Endothelial cell of umbilical vein (primary cell): ENCODE measurements at regions not wholly inside any gene's neighbourhood (a gene's known extent, or its start where the extent isn't known, plus 50 kb on each side); places are given as distances from the start of the nearest gene placed in this dataset.
"Not testable (repeated sequence)": the region's sequence is repeated elsewhere in the genome, so short reads cannot be mapped to it uniquely, and the experiment has no call there.

Experiments used
- EZH2 ChIP-seq: IDR thresholded peaks from 2 replicates; pipeline ENCODE4 v1.6.1; 2012; ENCODE audit warnings: borderline replicate concordance, low read depth, mild to moderate bottlenecking, moderate library complexity, low read length, inconsistent platforms; ENCODE audit not compliant: severe bottlenecking
- FOS ChIP-seq: IDR thresholded peaks from 2 replicates; pipeline ENCODE4 v1.6.1; 2011; ENCODE audit warnings: mild to moderate bottlenecking, low read length, moderate library complexity, borderline replicate concordance; ENCODE audit not compliant: insufficient read depth
- GATA2 ChIP-seq: IDR thresholded peaks from 2 replicates; pipeline ENCODE4 v1.7.0; 2011; ENCODE audit warnings: low read depth, mild to moderate bottlenecking, moderate library complexity, mixed read lengths, low read length; ENCODE audit not compliant: insufficient read length, insufficient read depth
- JUN ChIP-seq: IDR thresholded peaks from 2 replicates; pipeline ENCODE4 v1.6.1; 2011; ENCODE audit warnings: borderline replicate concordance, low read depth; ENCODE audit not compliant: insufficient read length, insufficient read depth
- MYC ChIP-seq: IDR thresholded peaks from one replicate; pipeline ENCODE4 v1.6.1; 2011; ENCODE audit warnings: mild to moderate bottlenecking, low read depth, low read length
- POLR2A ChIP-seq: IDR thresholded peaks from 2 replicates; pipeline ENCODE4 v1.6.1; 2012; ENCODE audit warnings: low read depth, mild to moderate bottlenecking, control low read depth, low read length
- POLR2AphosphoS5 ChIP-seq: IDR thresholded peaks from 2 replicates; pipeline ENCODE4 v1.6.1; 2012; ENCODE audit warnings: low read depth, mild to moderate bottlenecking, control low read depth, low read length, moderate library complexity; ENCODE audit not compliant: insufficient read depth
- TF ChIP-seq, protein P1 (sequence below), 2 donors: IDR thresholded peaks; 1 replicate in 1 of 2; 2 replicates in 1 of 2; pipeline ENCODE4 v1.5.1; 2011; ENCODE audit warnings: low read length in 2 of 2, mild to moderate bottlenecking in 2 of 2, moderate library complexity in 2 of 2, control low read depth in 1 of 2, inconsistent platforms in 1 of 2, low read depth in 1 of 2; ENCODE audit not compliant: insufficient read depth in 1 of 2; ENCODE audit errors: extremely low read depth in 1 of 2
- TF ChIP-seq, protein P2 (sequence below): IDR thresholded peaks from 2 replicates; pipeline ENCODE4 v1.6.1; 2011; ENCODE audit not compliant: insufficient read depth, insufficient read length

DNA sequence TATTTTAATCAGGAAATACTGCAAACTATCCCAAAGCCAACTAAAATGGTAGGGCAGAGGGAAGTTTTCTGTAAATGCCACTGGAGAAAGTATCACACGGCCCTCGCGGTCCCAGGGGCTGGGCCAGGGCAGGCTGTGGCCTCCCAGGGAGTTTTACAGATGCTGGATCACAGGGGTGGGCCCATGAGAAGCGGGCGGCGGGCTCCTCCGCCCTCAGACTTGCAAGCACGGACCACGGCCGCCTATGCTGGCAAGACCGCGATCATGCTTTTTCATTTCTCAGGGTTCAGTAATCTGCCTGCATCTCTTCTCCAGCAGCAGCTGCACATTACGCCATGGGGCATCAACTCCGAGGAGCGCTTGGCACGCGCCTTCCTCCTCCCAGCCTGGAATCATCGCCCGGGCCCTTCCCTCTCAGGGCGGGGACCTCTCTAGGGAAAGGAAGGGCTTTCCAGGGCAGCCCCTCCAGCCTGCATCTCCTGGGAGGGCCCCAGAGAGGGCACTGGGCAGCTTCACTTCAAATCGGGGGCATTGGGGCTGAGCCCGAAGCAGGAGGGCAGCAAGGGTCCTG is 5420.7 kb upstream of the TPTE start:
- TF ChIP-seq, protein P1, sequence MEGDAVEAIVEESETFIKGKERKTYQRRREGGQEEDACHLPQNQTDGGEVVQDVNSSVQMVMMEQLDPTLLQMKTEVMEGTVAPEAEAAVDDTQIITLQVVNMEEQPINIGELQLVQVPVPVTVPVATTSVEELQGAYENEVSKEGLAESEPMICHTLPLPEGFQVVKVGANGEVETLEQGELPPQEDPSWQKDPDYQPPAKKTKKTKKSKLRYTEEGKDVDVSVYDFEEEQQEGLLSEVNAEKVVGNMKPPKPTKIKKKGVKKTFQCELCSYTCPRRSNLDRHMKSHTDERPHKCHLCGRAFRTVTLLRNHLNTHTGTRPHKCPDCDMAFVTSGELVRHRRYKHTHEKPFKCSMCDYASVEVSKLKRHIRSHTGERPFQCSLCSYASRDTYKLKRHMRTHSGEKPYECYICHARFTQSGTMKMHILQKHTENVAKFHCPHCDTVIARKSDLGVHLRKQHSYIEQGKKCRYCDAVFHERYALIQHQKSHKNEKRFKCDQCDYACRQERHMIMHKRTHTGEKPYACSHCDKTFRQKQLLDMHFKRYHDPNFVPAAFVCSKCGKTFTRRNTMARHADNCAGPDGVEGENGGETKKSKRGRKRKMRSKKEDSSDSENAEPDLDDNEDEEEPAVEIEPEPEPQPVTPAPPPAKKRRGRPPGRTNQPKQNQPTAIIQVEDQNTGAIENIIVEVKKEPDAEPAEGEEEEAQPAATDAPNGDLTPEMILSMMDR (IDR thresholded peaks at IDR 0.05; ENCODE audit: extremely low read depth in 1 of 2, insufficient read depth in 1 of 2, low read depth in 1 of 2, low read length in 2 of 2): not testable (repeated sequence)
- TF ChIP-seq POLR2A, EZH2, GATA2, JUN, POLR2AphosphoS5, FOS, MYC: not testable (repeated sequence)
- TF ChIP-seq, protein P2, sequence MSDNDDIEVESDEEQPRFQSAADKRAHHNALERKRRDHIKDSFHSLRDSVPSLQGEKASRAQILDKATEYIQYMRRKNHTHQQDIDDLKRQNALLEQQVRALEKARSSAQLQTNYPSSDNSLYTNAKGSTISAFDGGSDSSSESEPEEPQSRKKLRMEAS: not testable (repeated sequence)
